ENCODE measurements at regions not wholly inside any gene's neighbourhood (a gene's known extent, or its start where the extent isn't known, plus 50 kb on each side); places are given as distances from the start of the nearest gene placed in this dataset.
"Not testable (repeated sequence)": the region's sequence is repeated elsewhere in the genome, so short reads cannot be mapped to it uniquely, and the experiment has no call there.

GRCh38 chr14:71354801-71355200 is 447.5 kb downstream of the PCNX1 start:
- no peak overlapping the region for H3K9ac ChIP-seq (ENCODE audit: low read length)
- H2AFZ ChIP-seq (ENCODE audit: insufficient read depth, low read length, poor library complexity), result no peak overlapping the region
- H4K12ac ChIP-seq (ENCODE audit: low read depth, low read length), result no peak overlapping the region
- WGBS (ENCODE audit: extremely low coverage, insufficient coverage, insufficient read length), result no CpG with 5 or more reads among the region's 5 CpGs
- H3K18ac ChIP-seq (ENCODE audit: low read length), result peak overlapping the region; percentile 53
- no peak overlapping the region for H2AK5ac ChIP-seq (ENCODE audit: low read length)
- no peak overlapping the region for H3K14ac ChIP-seq (ENCODE audit: low read length)
- no peak for DNase-seq
- no peak overlapping the region for H3K4me3 ChIP-seq (ENCODE audit: low read depth, low read length)
- H3K4me1 ChIP-seq (ENCODE audit: control insufficient read depth in 1 of 2, insufficient read depth in 2 of 2, low read length in 2 of 2), result peaks cover 0 to 3% of the 10 kb centered on the region in 2 experiments
- H3K27me3 ChIP-seq (ENCODE audit: insufficient read depth, low read length), result no peaks in the 10 kb centered on the region
- no peak overlapping the region for H3K27ac ChIP-seq (ENCODE audit: low read depth, low read length)
- no peak overlapping the region for H4K91ac ChIP-seq (ENCODE audit: low read depth, low read length)
- no peaks in the 10 kb centered on the region for H3K79me1 ChIP-seq (ENCODE audit: low read length)
- H3K23ac ChIP-seq (ENCODE audit: low read length), result no peak overlapping the region
- no peak overlapping the region for H2BK5ac ChIP-seq (ENCODE audit: low read depth, low read length, poor library complexity)
- peaks cover 0 to 2% of the 10 kb centered on the region in 2 experiments for H3K36me3 ChIP-seq (ENCODE audit: control insufficient read depth in 1 of 2, insufficient read depth in 2 of 2, low read length in 2 of 2)
- no peak overlapping the region for H3K4me2 ChIP-seq (ENCODE audit: low read length)
- H2BK120ac ChIP-seq (ENCODE audit: insufficient read depth, low read length, poor library complexity), result no peak overlapping the region
- H4K8ac ChIP-seq (ENCODE audit: low read depth, low read length), result no peak overlapping the region
- H3K9me3 ChIP-seq (ENCODE audit: insufficient read depth, low read depth, low read length), result no peaks in the 10 kb centered on the region
- H3K79me2 ChIP-seq (ENCODE audit: control insufficient read depth, insufficient read depth, low read length, poor library complexity), result peaks cover 3% of the 10 kb centered on the region
- H2BK12ac ChIP-seq (ENCODE audit: low read length), result no peak overlapping the region
- H3K4ac ChIP-seq (ENCODE audit: low read depth, low read length), result no peak overlapping the region

- no peak overlapping the region for H2AFZ ChIP-seq (ENCODE audit: insufficient read depth, low read length, poor library complexity)
- no peak overlapping the region for H3K4ac ChIP-seq (ENCODE audit: low read depth, low read length)
- H3K27me3 ChIP-seq (ENCODE audit: insufficient read depth, low read length), result no peaks in the 10 kb centered on the region
- no peak overlapping the region for H3K4me3 ChIP-seq (ENCODE audit: low read depth, low read length)
- H3K27ac ChIP-seq (ENCODE audit: low read depth, low read length), result no peak overlapping the region
- H2AK5ac ChIP-seq (ENCODE audit: low read length), result no peak overlapping the region
- no peaks in the 10 kb centered on the region for H3K9me3 ChIP-seq (ENCODE audit: insufficient read depth, low read depth, low read length)
- no peak overlapping the region for H4K8ac ChIP-seq (ENCODE audit: low read depth, low read length)
- peaks cover 1% of the 10 kb centered on the region for H3K79me2 ChIP-seq (ENCODE audit: control insufficient read depth, insufficient read depth, low read length, poor library complexity)
- no peak overlapping the region for H2BK120ac ChIP-seq (ENCODE audit: insufficient read depth, low read length, poor library complexity)
- no peak overlapping the region for H4K12ac ChIP-seq (ENCODE audit: low read depth, low read length)
- no peak overlapping the region for H3K14ac ChIP-seq (ENCODE audit: low read length)
- H3K23ac ChIP-seq (ENCODE audit: low read length), result no peak overlapping the region
- H3K4me1 ChIP-seq (ENCODE audit: control insufficient read depth in 1 of 2, insufficient read depth in 2 of 2, low read length in 2 of 2), result peaks cover 0 to 3% of the 10 kb centered on the region in 2 experiments
- no peaks in the 10 kb centered on the region for H3K79me1 ChIP-seq (ENCODE audit: low read length)
- no peak overlapping the region for H2BK12ac ChIP-seq (ENCODE audit: low read length)
- H4K91ac ChIP-seq (ENCODE audit: low read depth, low read length), result no peak overlapping the region
- H3K9ac ChIP-seq (ENCODE audit: low read length), result no peak overlapping the region
- no CpG with 5 or more reads among the region's 5 CpGs for WGBS (ENCODE audit: extremely low coverage, insufficient coverage, insufficient read length)
- peak in 1 of 2 donors; percentile 12 for DNase-seq
- no peak overlapping the region for H2BK5ac ChIP-seq (ENCODE audit: low read depth, low read length, poor library complexity)
- peak overlapping the region; percentile 89 for H3K18ac ChIP-seq (ENCODE audit: low read length)
- H3K36me3 ChIP-seq (ENCODE audit: control insufficient read depth in 1 of 2, insufficient read depth in 2 of 2, low read length in 2 of 2), result peaks cover 0 to 2% of the 10 kb centered on the region in 2 experiments
- H3K4me2 ChIP-seq (ENCODE audit: low read length), result no peak overlapping the region
These were observed 448.3 kb downstream of the PCNX1 start for GRCh38 chr14:71355324-71356201.

- no CpG with 5 or more reads among the region's 6 CpGs for WGBS (ENCODE audit: extremely low coverage, insufficient coverage, insufficient read length)
These were observed 451.1 kb downstream of the PCNX1 start for GRCh38 chr14:71358209-71358931.

GRCh38 chr14:71358932-71359421 is 451.7 kb downstream of the PCNX1 start:
- H3K4ac ChIP-seq (ENCODE audit: low read depth, low read length), result peak overlapping the region; percentile 9
- not testable (repeated sequence) for H3K4me3 ChIP-seq (ENCODE audit: low read depth, low read length); H4K8ac ChIP-seq (ENCODE audit: low read depth, low read length); H3K79me1 ChIP-seq (ENCODE audit: low read length); DNase-seq; H2AFZ ChIP-seq (ENCODE audit: insufficient read depth, low read length, poor library complexity); H3K4me2 ChIP-seq (ENCODE audit: low read length); H2BK12ac ChIP-seq (ENCODE audit: low read length); H3K14ac ChIP-seq (ENCODE audit: low read length); H3K23ac ChIP-seq (ENCODE audit: low read length); H2BK120ac ChIP-seq (ENCODE audit: insufficient read depth, low read length, poor library complexity); H4K91ac ChIP-seq (ENCODE audit: low read depth, low read length); H3K18ac ChIP-seq (ENCODE audit: low read length); H3K4me1 ChIP-seq (ENCODE audit: control insufficient read depth in 1 of 2, insufficient read depth in 2 of 2, low read length in 2 of 2); H3K36me3 ChIP-seq (ENCODE audit: control insufficient read depth in 1 of 2, insufficient read depth in 2 of 2, low read length in 2 of 2); H2BK5ac ChIP-seq (ENCODE audit: low read depth, low read length, poor library complexity); H3K9ac ChIP-seq (ENCODE audit: low read length); H2AK5ac ChIP-seq (ENCODE audit: low read length); H3K79me2 ChIP-seq (ENCODE audit: control insufficient read depth, insufficient read depth, low read length, poor library complexity); H3K27me3 ChIP-seq (ENCODE audit: insufficient read depth, low read length); H3K27ac ChIP-seq (ENCODE audit: low read depth, low read length); H3K9me3 ChIP-seq (ENCODE audit: insufficient read depth, low read depth, low read length); H4K12ac ChIP-seq (ENCODE audit: low read depth, low read length)
- WGBS (ENCODE audit: extremely low coverage, insufficient coverage, insufficient read length), result no CpG with 5 or more reads among the region's 4 CpGs

More at GRCh38 chr14:71358209-71358931, 451.1 kb downstream of the PCNX1 start:
- H3K36me3 ChIP-seq (ENCODE audit: control insufficient read depth in 1 of 2, insufficient read depth in 2 of 2, low read length in 2 of 2), result peaks cover 0 to 2% of the 10 kb centered on the region in 2 experiments
- no peak overlapping the region for H2BK5ac ChIP-seq (ENCODE audit: low read depth, low read length, poor library complexity)
- no peak overlapping the region for H2AFZ ChIP-seq (ENCODE audit: insufficient read depth, low read length, poor library complexity)
- H3K27ac ChIP-seq (ENCODE audit: low read depth, low read length), result no peak overlapping the region
- H3K79me1 ChIP-seq (ENCODE audit: low read length), result no peaks in the 10 kb centered on the region
- no peak overlapping the region for H3K4ac ChIP-seq (ENCODE audit: low read depth, low read length)
- no peak overlapping the region for H4K12ac ChIP-seq (ENCODE audit: low read depth, low read length)
- H3K79me2 ChIP-seq (ENCODE audit: control insufficient read depth, insufficient read depth, low read length, poor library complexity), result peaks cover 3% of the 10 kb centered on the region
- peaks cover 3 to 9% of the 10 kb centered on the region in 2 experiments for H3K4me1 ChIP-seq (ENCODE audit: control insufficient read depth in 1 of 2, insufficient read depth in 2 of 2, low read length in 2 of 2)
- H3K14ac ChIP-seq (ENCODE audit: low read length), result no peak overlapping the region
- no peak overlapping the region for H3K23ac ChIP-seq (ENCODE audit: low read length)
- H2AK5ac ChIP-seq (ENCODE audit: low read length), result no peak overlapping the region
- H3K9ac ChIP-seq (ENCODE audit: low read length), result no peak overlapping the region
- H3K4me2 ChIP-seq (ENCODE audit: low read length), result no peak overlapping the region
- no peak overlapping the region for H3K4me3 ChIP-seq (ENCODE audit: low read depth, low read length)
- no peak overlapping the region for H3K18ac ChIP-seq (ENCODE audit: low read length)
- no peaks in the 10 kb centered on the region for H3K9me3 ChIP-seq (ENCODE audit: insufficient read depth, low read depth, low read length)
- H3K27me3 ChIP-seq (ENCODE audit: insufficient read depth, low read length), result no peaks in the 10 kb centered on the region
- no peak for DNase-seq
- H2BK12ac ChIP-seq (ENCODE audit: low read length), result no peak overlapping the region
- H4K91ac ChIP-seq (ENCODE audit: low read depth, low read length), result no peak overlapping the region
- no peak overlapping the region for H2BK120ac ChIP-seq (ENCODE audit: insufficient read depth, low read length, poor library complexity)
- H4K8ac ChIP-seq (ENCODE audit: low read depth, low read length), result no peak overlapping the region
